PC-9 (cell line): ENCODE measurements at regions not wholly inside any gene's neighbourhood (a gene's known extent, or its start where the extent isn't known, plus 50 kb on each side); places are given as distances from the start of the nearest gene placed in this dataset.

Experiments used
- CTCF ChIP-seq: fragments of 200-600 bp; sonication (generic); conservative IDR thresholded peaks from 2 replicates; pipeline ENCODE4 v1.6.1; 2017; ENCODE audit warnings: mixed run types, antibody characterized with exemption, mild to moderate bottlenecking, moderate library complexity
- EZH2 ChIP-seq: fragments of 200-600 bp; sonication (generic); IDR thresholded peaks from 2 replicates; pipeline ENCODE4 v1.8.0; 2017; ENCODE audit warnings: antibody characterized with exemption, low read depth

- TF ChIP-seq CTCF (peak; percentile 75), EZH2 (no peak)
Measured at GRCh38 chr22:47452184-47452583, 689.7 kb downstream of the TBC1D22A start.
